ENCODE measurements at regions not wholly inside any gene's neighbourhood (a gene's known extent, or its start where the extent isn't known, plus 50 kb on each side); places are given as distances from the start of the nearest gene placed in this dataset.

- intact Hi-C loops (cut with micrococcal nuclease) = no loop called here
- Histone ChIP-seq H3K9ac (replicated peaks; ENCODE audit: extremely low read depth, insufficient read depth, low read length) (no peak overlapping the region), H3K79me2 (ENCODE audit: control insufficient read depth, insufficient read depth, low read length) (no peaks in the 10 kb centered on the region), H3K36me3 (ENCODE audit: control insufficient read depth in 2 of 2, extremely low read depth in 1 of 2, insufficient read depth in 2 of 2, low read length in 2 of 2) (no peaks in the 10 kb centered on the region), H3K4me3 (replicated peaks in 1 of 3; ENCODE audit: insufficient read depth in 1 of 3, low read depth in 1 of 3, low read length in 3 of 3) (no peak overlapping the region), H3K9me1 (replicated peaks; ENCODE audit: control insufficient read depth, extremely low read depth, insufficient read depth, low read length) (no peaks in the 10 kb centered on the region), H3K9me3 (replicated peaks; ENCODE audit: control insufficient read depth, insufficient read depth, low read length) (no peaks in the 10 kb centered on the region), H3K4me2 (ENCODE audit: insufficient read depth, low read length) (no peak overlapping the region), H3K27me3 (ENCODE audit: control insufficient read depth in 2 of 2, insufficient read depth in 2 of 2, low read length in 2 of 2) (no peaks in the 10 kb centered on the region), H4K20me1 (replicated peaks; ENCODE audit: control insufficient read depth, extremely low read depth, insufficient read depth, low read length) (no peaks in the 10 kb centered on the region), H2AFZ (ENCODE audit: low read depth, low read length) (no peak overlapping the region), H3K4me1 (ENCODE audit: control insufficient read depth, extremely low read depth, insufficient read depth, low read length) (peaks cover 22% of the 10 kb centered on the region), H3K27ac (ENCODE audit: insufficient read depth, low read depth, low read length) (no peak overlapping the region)
- POLR2A ChIA-PET = no interaction called here
- dilution Hi-C loops (cut with MboI; ENCODE audit: extremely low pct_ligation_motif_present, low sequenced_read_pairs) = no loop called here
- FAIRE-seq = no peak
- no peak for DNase-seq (ENCODE audit: low read depth, low spot score)
- CTCF ChIA-PET = interaction anchor here (1.1 to 1.7 kb wide), 4 partner anchors 18 to 71 kb away, joined by 3 to 10 read pairs (median 5); no protein-coding TSS in a partner anchor
- TF ChIP-seq EZH2 (IDR thresholded peaks at IDR 0.05; ENCODE audit: borderline replicate concordance, low read depth, low read length, severe bottlenecking) (no peak), MYC (IDR thresholded peaks at IDR 0.05; ENCODE audit: low read depth, low read length) (no peak), POLR2A (IDR thresholded peaks at IDR 0.05; ENCODE audit: low read depth, low read length) (no peak), GATA2 (IDR thresholded peaks at IDR 0.05; ENCODE audit: insufficient read depth, insufficient read length, low read depth, low read length) (no peak), JUN (IDR thresholded peaks at IDR 0.05; ENCODE audit: borderline replicate concordance, insufficient read depth, insufficient read length, low read depth) (no peak), MAX (IDR thresholded peaks at IDR 0.05; ENCODE audit: insufficient read depth, insufficient read length) (no peak), POLR2AphosphoS5 (IDR thresholded peaks at IDR 0.05; ENCODE audit: insufficient read depth, low read depth, low read length) (no peak)
- no TSS peak for BruUV-seq (replicated peaks)
Measured at GRCh38 chr6:17015144-17015543, 86.7 kb upstream of the STMND1 start.

GRCh38 chr6:17013701-17014100, 88.1 kb upstream of the STMND1 start:
- intact Hi-C loops (cut with micrococcal nuclease) = loop anchor here (5.0 kb wide), 1 partner anchor 246 kb away; no protein-coding TSS in a partner anchor
- H2AFZ ChIP-seq (ENCODE audit: low read depth, low read length) = no peak overlapping the region
- peak; percentile 68 for FAIRE-seq

More at GRCh38 chr6:17013701-17014100, 88.1 kb upstream of the STMND1 start:
- H3K9me3 ChIP-seq (replicated peaks; ENCODE audit: control insufficient read depth, insufficient read depth, low read length) = no peaks in the 10 kb centered on the region
- ChIA-PET POLR2A (no interaction called here), CTCF (interaction anchor here (0.9 to 1.2 kb wide), 2 partner anchors 19 to 77 kb away, joined by 3 to 4 read pairs; no protein-coding TSS in a partner anchor)
- dilution Hi-C loops (cut with MboI; ENCODE audit: extremely low pct_ligation_motif_present, low sequenced_read_pairs) = no loop called here
- peaks cover 22% of the 10 kb centered on the region for H3K4me1 ChIP-seq (ENCODE audit: control insufficient read depth, extremely low read depth, insufficient read depth, low read length)
- H3K9me1 ChIP-seq (replicated peaks; ENCODE audit: control insufficient read depth, extremely low read depth, insufficient read depth, low read length) = no peaks in the 10 kb centered on the region
- H3K4me3 ChIP-seq (replicated peaks in 1 of 3; ENCODE audit: insufficient read depth in 1 of 3, low read depth in 1 of 3, low read length in 3 of 3) = no peak overlapping the region
- TF ChIP-seq POLR2AphosphoS5 (IDR thresholded peaks at IDR 0.05; ENCODE audit: insufficient read depth, low read depth, low read length) (no peak), FOS (IDR thresholded peaks at IDR 0.05; ENCODE audit: borderline replicate concordance, insufficient read depth, low read length) (peak; percentile 58), JUN (IDR thresholded peaks at IDR 0.05; ENCODE audit: borderline replicate concordance, insufficient read depth, insufficient read length, low read depth) (peak; percentile 46), MYC (IDR thresholded peaks at IDR 0.05; ENCODE audit: low read depth, low read length) (no peak), POLR2A (IDR thresholded peaks at IDR 0.05; ENCODE audit: low read depth, low read length) (no peak), MAX (IDR thresholded peaks at IDR 0.05; ENCODE audit: insufficient read depth, insufficient read length) (no peak), GATA2 (IDR thresholded peaks at IDR 0.05; ENCODE audit: insufficient read depth, insufficient read length, low read depth, low read length) (no peak), EZH2 (IDR thresholded peaks at IDR 0.05; ENCODE audit: borderline replicate concordance, low read depth, low read length, severe bottlenecking) (no peak)
- TF ChIP-seq, protein P1, sequence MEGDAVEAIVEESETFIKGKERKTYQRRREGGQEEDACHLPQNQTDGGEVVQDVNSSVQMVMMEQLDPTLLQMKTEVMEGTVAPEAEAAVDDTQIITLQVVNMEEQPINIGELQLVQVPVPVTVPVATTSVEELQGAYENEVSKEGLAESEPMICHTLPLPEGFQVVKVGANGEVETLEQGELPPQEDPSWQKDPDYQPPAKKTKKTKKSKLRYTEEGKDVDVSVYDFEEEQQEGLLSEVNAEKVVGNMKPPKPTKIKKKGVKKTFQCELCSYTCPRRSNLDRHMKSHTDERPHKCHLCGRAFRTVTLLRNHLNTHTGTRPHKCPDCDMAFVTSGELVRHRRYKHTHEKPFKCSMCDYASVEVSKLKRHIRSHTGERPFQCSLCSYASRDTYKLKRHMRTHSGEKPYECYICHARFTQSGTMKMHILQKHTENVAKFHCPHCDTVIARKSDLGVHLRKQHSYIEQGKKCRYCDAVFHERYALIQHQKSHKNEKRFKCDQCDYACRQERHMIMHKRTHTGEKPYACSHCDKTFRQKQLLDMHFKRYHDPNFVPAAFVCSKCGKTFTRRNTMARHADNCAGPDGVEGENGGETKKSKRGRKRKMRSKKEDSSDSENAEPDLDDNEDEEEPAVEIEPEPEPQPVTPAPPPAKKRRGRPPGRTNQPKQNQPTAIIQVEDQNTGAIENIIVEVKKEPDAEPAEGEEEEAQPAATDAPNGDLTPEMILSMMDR (IDR thresholded peaks at IDR 0.05; ENCODE audit: extremely low read depth in 1 of 2, insufficient read depth in 1 of 2, low read depth in 1 of 2, low read length in 2 of 2) = no peak
- no peaks in the 10 kb centered on the region for H3K79me2 ChIP-seq (ENCODE audit: control insufficient read depth, insufficient read depth, low read length)
- no peak overlapping the region for H3K27ac ChIP-seq (ENCODE audit: insufficient read depth, low read depth, low read length)
- BruUV-seq (replicated peaks) = no TSS peak
- H3K9ac ChIP-seq (replicated peaks; ENCODE audit: extremely low read depth, insufficient read depth, low read length) = no peak overlapping the region
- no peaks in the 10 kb centered on the region for H4K20me1 ChIP-seq (replicated peaks; ENCODE audit: control insufficient read depth, extremely low read depth, insufficient read depth, low read length)
- peak overlapping the region; percentile 40 for H3K4me2 ChIP-seq (ENCODE audit: insufficient read depth, low read length)
- H3K36me3 ChIP-seq (ENCODE audit: control insufficient read depth in 2 of 2, extremely low read depth in 1 of 2, insufficient read depth in 2 of 2, low read length in 2 of 2) = no peaks in the 10 kb centered on the region
- DNase-seq (ENCODE audit: low read depth, low spot score) = peak; percentile 23
- no peaks in the 10 kb centered on the region for H3K27me3 ChIP-seq (ENCODE audit: control insufficient read depth in 2 of 2, insufficient read depth in 2 of 2, low read length in 2 of 2)

All from endothelial cell of umbilical vein (primary cell).